H1 (cell line): ENCODE measurements at regions not wholly inside any gene's neighbourhood (a gene's known extent, or its start where the extent isn't known, plus 50 kb on each side); places are given as distances from the start of the nearest gene placed in this dataset.
A peak's percentile ranks its signal among the peaks of the same experiment; 100 is the strongest.

Source experiments
- CTCF ChIA-PET: fragments of 300-600 bp; sonication (Branson Sonifier 250); formaldehyde crosslinking; loops from one replicate; lab custom pipeline; 2021; ENCODE audit not compliant: partially characterized antibody; lab: Charles Lee
- POLR2A ChIA-PET: fragments of 300-600 bp; sonication (Branson Sonifier 250); formaldehyde crosslinking; loops from one replicate; lab custom pipeline; 2021; ENCODE audit warnings: inconsistent platforms; ENCODE audit not compliant: partially characterized antibody; lab: Charles Lee
- DNase-seq, 2 experiments: peaks; one replicate each; pipeline versions ENCODE4 v3.0.0 to v3.0.0-alpha.2; 2010 to 2022; ENCODE audit warnings: low spot score in 2 of 2, low read depth in 1 of 2, mixed read lengths in 1 of 2
- FAIRE-seq: peaks from 2 replicates; lab custom pipeline; 2011; peaks lifted over from hg19 to GRCh38; lab: Jason Lieb, UNC
- H2AFZ ChIP-seq: 2 replicates; pipeline ENCODE4 v1.8.1; 2012; ENCODE audit warnings: low read length, inconsistent platforms
- H2AK5ac ChIP-seq: 2 replicates; pipeline ENCODE4 v1.6.1; 2013; ENCODE audit warnings: low read depth, low read length
- H2BK120ac ChIP-seq: replicated peaks from 2 replicates; pipeline ENCODE3; 2013; ENCODE audit warnings: low read depth, low read length, inconsistent platforms
- H2BK12ac ChIP-seq: 2 replicates; pipeline ENCODE4 v1.6.1; 2013; ENCODE audit warnings: low read depth, low read length
- H2BK15ac ChIP-seq: 2 replicates; pipeline ENCODE4 v1.6.1; 2013; ENCODE audit warnings: low read length
- H2BK20ac ChIP-seq: 2 replicates; pipeline ENCODE4 v1.6.1; 2013; ENCODE audit warnings: low read length
- H2BK5ac ChIP-seq: 2 replicates; pipeline ENCODE4 v1.6.1; 2013; ENCODE audit warnings: low read depth, low read length
- H3K14ac ChIP-seq: 2 replicates; pipeline ENCODE4 v1.6.1; 2013; ENCODE audit warnings: inconsistent platforms; ENCODE audit not compliant: insufficient read length
- H3K18ac ChIP-seq: 2 replicates; pipeline ENCODE4 v1.6.1; 2013; ENCODE audit warnings: low read length; ENCODE audit errors: extremely low read depth
- H3K23ac ChIP-seq: 2 replicates; pipeline ENCODE4 v1.6.1; 2013; ENCODE audit warnings: inconsistent platforms; ENCODE audit not compliant: insufficient read length
- H3K23me2 ChIP-seq: 2 replicates; pipeline ENCODE4 v1.6.1; 2013; ENCODE audit warnings: low read depth, low read length
- H3K27ac ChIP-seq: 2 replicates; pipeline ENCODE4 v1.6.1; 2011; ENCODE audit warnings: low read depth, low read length, inconsistent platforms
- H3K27me3 ChIP-seq, 4 experiments: replicated peaks in 1 of 4; 1 replicate in 1 of 4; 2 replicates in 3 of 4; pipeline versions ENCODE4 v1.6.1 to v1.8.1; 2011 to 2013; ENCODE audit warnings: low read length in 3 of 4, mild to moderate bottlenecking in 3 of 4, inconsistent platforms in 2 of 4, mixed read lengths in 2 of 4, moderate library complexity in 1 of 4; ENCODE audit not compliant: control insufficient read depth in 3 of 4, insufficient read depth in 3 of 4; ENCODE audit errors: extremely low read depth in 1 of 4
- H3K36me3 ChIP-seq, 4 experiments: 2 replicates each; pipeline versions ENCODE4 v1.6.1 to v1.8.1; 2011 to 2013; ENCODE audit warnings: mild to moderate bottlenecking in 4 of 4, low read length in 3 of 4, moderate library complexity in 2 of 4, control low read depth in 1 of 4, inconsistent platforms in 1 of 4; ENCODE audit not compliant: insufficient read depth in 4 of 4, control insufficient read depth in 2 of 4
- H3K4ac ChIP-seq: replicated peaks from 2 replicates; pipeline ENCODE3; 2013; ENCODE audit warnings: low read length, low read depth, mixed read lengths, inconsistent platforms; ENCODE audit not compliant: insufficient read length
- H3K4me1 ChIP-seq, 4 experiments: replicated peaks in 1 of 4; 1 replicate in 1 of 4; 2 replicates in 3 of 4; pipeline versions ENCODE4 v1.6.1 to v1.8.1; 2011 to 2013; ENCODE audit warnings: low read length in 3 of 4, inconsistent platforms in 2 of 4, mixed read lengths in 1 of 4; ENCODE audit not compliant: insufficient read depth in 4 of 4, control insufficient read depth in 3 of 4
- H3K4me2 ChIP-seq, 2 experiments: 2 replicates each; pipeline versions ENCODE4 v1.6.1 to v1.8.1; 2011 to 2013; ENCODE audit warnings: low read depth in 2 of 2, low read length in 2 of 2, control low read depth in 1 of 2, inconsistent platforms in 1 of 2, mild to moderate bottlenecking in 1 of 2; ENCODE audit not compliant: insufficient read depth in 1 of 2
- H3K4me3 ChIP-seq, 4 experiments: fragments of 200-600, 300-600 bp in 1 of 4; sonication (generic), shearing (Covaris generic), sonication (Bioruptor Twin) in 1 of 4; 2 replicates each; pipeline versions ENCODE4 v1.5.1 to v1.8.1; 2011 to 2016; ENCODE audit warnings: low read length in 4 of 4, low read depth in 3 of 4, control low read depth in 2 of 4, inconsistent platforms in 2 of 4, mild to moderate bottlenecking in 2 of 4, mixed read lengths in 1 of 4, moderate library complexity in 1 of 4; ENCODE audit not compliant: insufficient read depth in 2 of 4; ENCODE audit errors: extremely low read depth in 1 of 4
- H3K56ac ChIP-seq: replicated peaks from 2 replicates; pipeline ENCODE3; 2013; ENCODE audit warnings: low read depth, mild to moderate bottlenecking, mixed read lengths, low read length, inconsistent platforms; ENCODE audit not compliant: insufficient read length
- H3K79me1 ChIP-seq: 2 replicates; pipeline ENCODE4 v1.6.1; 2013; ENCODE audit warnings: low read depth, low read length, control low read depth
- H3K79me2 ChIP-seq, 2 experiments: 2 replicates each; pipeline versions ENCODE4 v1.6.1 to v1.8.1; 2012 to 2013; ENCODE audit warnings: low read length in 2 of 2, mild to moderate bottlenecking in 2 of 2, inconsistent platforms in 1 of 2; ENCODE audit not compliant: insufficient read depth in 2 of 2, control insufficient read depth in 1 of 2
- H3K9ac ChIP-seq, 4 experiments: replicated peaks in 1 of 4; 1 replicate in 1 of 4; 2 replicates in 3 of 4; pipeline versions ENCODE4 v1.6.1 to v1.8.1; 2011 to 2013; ENCODE audit warnings: low read depth in 3 of 4, low read length in 3 of 4, control low read depth in 2 of 4, mild to moderate bottlenecking in 2 of 4, moderate library complexity in 2 of 4, inconsistent platforms in 1 of 4; ENCODE audit errors: extremely low read depth in 1 of 4
- H3K9me3 ChIP-seq, 2 experiments: 2 replicates each; pipeline versions ENCODE4 v1.6.1 to v1.8.1; 2012 to 2013; ENCODE audit warnings: mild to moderate bottlenecking in 2 of 2, moderate library complexity in 2 of 2, control low read depth in 1 of 2, inconsistent platforms in 1 of 2, low read depth in 1 of 2, low read length in 1 of 2, mixed read lengths in 1 of 2; ENCODE audit not compliant: insufficient read depth in 2 of 2
- H4K20me1 ChIP-seq, 2 experiments: replicated peaks in 1 of 2; 2 replicates each; pipeline versions ENCODE3 to v1.8.1; 2011 to 2013; ENCODE audit warnings: inconsistent platforms in 2 of 2, low read length in 2 of 2, mild to moderate bottlenecking in 1 of 2; ENCODE audit not compliant: insufficient read depth in 2 of 2, control insufficient read depth in 1 of 2
- H4K5ac ChIP-seq: 2 replicates; pipeline ENCODE4 v1.6.1; 2013; ENCODE audit warnings: low read length, low read depth, mixed read lengths, inconsistent platforms; ENCODE audit not compliant: insufficient read length
- H4K8ac ChIP-seq: 2 replicates; pipeline ENCODE4 v1.8.0; 2013; ENCODE audit warnings: mild to moderate bottlenecking, moderate library complexity, low read length, inconsistent platforms; ENCODE audit not compliant: insufficient read depth; ENCODE audit errors: extremely low read depth
- H4K91ac ChIP-seq: replicated peaks from 2 replicates; pipeline ENCODE3; 2013; ENCODE audit warnings: low read length, mixed read lengths, inconsistent platforms; ENCODE audit not compliant: insufficient read length
- CHD1 ChIP-seq: IDR thresholded peaks from 2 replicates; pipeline ENCODE4 v1.6.1; 2012; ENCODE audit warnings: low read depth, low read length, improper control_type of control experiment
- CREB1 ChIP-seq: IDR thresholded peaks from 2 replicates; pipeline ENCODE4 v1.6.1; 2012; ENCODE audit warnings: inconsistent platforms
- MAFK ChIP-seq: IDR thresholded peaks from 2 replicates; pipeline ENCODE4 v1.6.1; 2012; ENCODE audit warnings: low read depth, mild to moderate bottlenecking, improper control_type of control experiment, low read length
- SIRT6 ChIP-seq: IDR thresholded peaks from one replicate; pipeline ENCODE4 v1.7.1; 2012; ENCODE audit warnings: low read length, inconsistent platforms
- SP1 ChIP-seq: IDR thresholded peaks from 2 replicates; pipeline ENCODE4 v1.6.1; 2011; ENCODE audit warnings: low read depth, low read length
- SP4 ChIP-seq: IDR thresholded peaks from 2 replicates; pipeline ENCODE4 v1.6.1; 2012; ENCODE audit warnings: low read length, inconsistent platforms
- SUZ12 ChIP-seq: fragments of 200-600 bp; sonication (generic); IDR thresholded peaks from 2 replicates; pipeline ENCODE4 v1.6.1; 2012; ENCODE audit warnings: mild to moderate bottlenecking, inconsistent platforms, low read length, moderate library complexity, mixed read lengths
- WGBS, 2 experiments: shearing (Covaris generic) in 1 of 2; methylation state at CpG; one replicate each; pipeline versions ENCODE4 v1.1.6 to v1.1.7; 2013 to 2015; ENCODE audit warnings: low lambda C conversion rate in 2 of 2, mixed read lengths in 2 of 2, inconsistent platforms in 1 of 2, low coverage in 1 of 2, missing lambda C conversion rate in 1 of 2; ENCODE audit not compliant: insufficient replicate concordance in 2 of 2, insufficient coverage in 1 of 2, insufficient read length in 1 of 2; ENCODE audit errors: extremely low coverage in 1 of 2, missing lambda C conversion rate in 1 of 2; 5-methylcytosine and 5-hydroxymethylcytosine counted together
- TF ChIP-seq, protein P1 (sequence below): IDR thresholded peaks from 2 replicates; pipeline ENCODE4 v1.6.1; 2012; ENCODE audit warnings: inconsistent platforms

DNA sequence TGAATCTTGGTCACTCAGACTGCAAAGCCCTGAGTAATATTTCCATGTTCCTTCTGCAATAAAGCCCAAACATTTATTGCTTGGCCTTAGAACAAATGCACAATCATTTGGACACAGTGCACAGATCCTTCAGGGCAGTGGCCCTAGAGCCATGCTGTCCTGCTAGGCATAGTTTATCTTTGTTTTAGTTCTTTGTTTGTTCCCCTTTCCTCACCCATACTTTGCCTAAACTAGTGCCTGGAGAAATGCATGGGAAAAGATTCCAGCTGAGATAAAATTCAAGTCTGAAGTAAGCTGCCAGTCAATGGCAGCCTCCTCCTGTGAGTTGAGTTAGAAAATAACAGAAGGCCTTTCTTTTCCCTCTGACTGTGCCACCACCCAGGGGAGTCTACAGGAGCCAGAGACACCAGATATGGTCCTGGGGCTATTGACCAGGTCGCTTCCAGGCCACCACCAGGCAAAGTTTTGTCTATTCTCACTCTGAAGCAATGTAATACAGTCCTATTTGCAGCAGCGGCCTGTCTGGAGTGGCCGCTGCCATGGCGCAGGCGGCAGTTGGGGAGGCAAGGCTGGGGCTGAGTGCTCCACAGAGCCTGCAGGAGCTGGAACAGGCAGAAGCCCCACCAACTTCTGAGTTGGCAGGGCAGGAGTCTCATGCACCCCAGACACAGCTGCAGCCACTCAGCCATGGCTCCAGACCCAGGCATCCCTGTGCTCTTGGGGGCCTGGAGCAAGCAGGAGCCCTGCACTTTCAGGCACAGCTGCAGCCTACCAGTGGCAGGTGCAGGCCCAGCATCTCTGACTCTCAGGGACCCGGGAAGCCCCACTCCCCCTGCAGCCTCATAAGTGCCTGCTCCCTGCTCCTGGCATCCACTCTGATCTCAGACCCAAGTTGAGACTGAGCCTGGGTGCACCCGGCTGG, 258.6 kb downstream of the GPATCH2 start:
- Histone ChIP-seq H3K56ac (no peak overlapping the region), H2BK20ac (no peak overlapping the region), H3K4me2 (no peak overlapping the region), H2BK5ac (no peak overlapping the region), H4K8ac (no peak overlapping the region), H2BK120ac (no peak overlapping the region), H3K4me3 (no peak overlapping the region), H4K5ac (no peak overlapping the region), H2AK5ac (no peak overlapping the region), H3K9ac (no peak overlapping the region), H4K91ac (peak overlapping the region; percentile 46), H2AFZ (no peak overlapping the region), H2BK12ac (no peak overlapping the region), H3K27ac (no peak overlapping the region), H3K79me2 (no peaks in the 10 kb centered on the region), H3K79me1 (no peaks in the 10 kb centered on the region), H3K23me2 (no peaks in the 10 kb centered on the region), H2BK15ac (no peak overlapping the region), H3K18ac (peak overlapping the region; percentile 54), H3K9me3 (peaks cover 2% of the 10 kb centered on the region in 2 experiments; a peak in 3 of 4 replicates), H3K4ac (no peak overlapping the region), H3K27me3 (peaks cover 0 to 31% (median 11%) of the 10 kb centered on the region in 4 experiments; a peak in 6 of 7 replicates), H3K4me1 (peaks cover 9 to 32% (median 21%) of the 10 kb centered on the region in 4 experiments), H3K36me3 (no peaks in the 10 kb centered on the region), H3K14ac (no peak overlapping the region), H3K23ac (no peak overlapping the region), H4K20me1 (peaks cover 2 to 4% of the 10 kb centered on the region in 2 experiments)
- WGBS, 2 experiments, result 84% methylated on average over 7 of the region's 7 CpGs; no CpG with 5 or more reads in 1 of the 2 experiments
- TF ChIP-seq SP4, result no peak
- TF ChIP-seq, protein P1, sequence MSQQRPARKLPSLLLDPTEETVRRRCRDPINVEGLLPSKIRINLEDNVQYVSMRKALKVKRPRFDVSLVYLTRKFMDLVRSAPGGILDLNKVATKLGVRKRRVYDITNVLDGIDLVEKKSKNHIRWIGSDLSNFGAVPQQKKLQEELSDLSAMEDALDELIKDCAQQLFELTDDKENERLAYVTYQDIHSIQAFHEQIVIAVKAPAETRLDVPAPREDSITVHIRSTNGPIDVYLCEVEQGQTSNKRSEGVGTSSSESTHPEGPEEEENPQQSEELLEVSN, result no peak
- TF ChIP-seq SUZ12, result no peak
- no peak for TF ChIP-seq SP1
- no peak for TF ChIP-seq CHD1
- TF ChIP-seq MAFK, result no peak
- no peak for TF ChIP-seq SIRT6
- TF ChIP-seq CREB1, result no peak
- POLR2A ChIA-PET, result no interaction called here
- DNase-seq, result peak in 1 of 2 experiments; percentile 47
- CTCF ChIA-PET, result interaction anchor here (1.1 to 2.3 kb wide), 6 partner anchors 10 to 736 kb away, joined by 3 to 8 read pairs (median 4); no protein-coding TSS in a partner anchor
- no peak for FAIRE-seq
